ENCODE measurements at regions not wholly inside any gene's neighbourhood (a gene's known extent, or its start where the extent isn't known, plus 50 kb on each side); places are given as distances from the start of the nearest gene placed in this dataset.

- no peak for DNase-seq
These were observed 132.8 kb upstream of the CRY1 start for GRCh38 chr12:107226126-107226525.

- no peak for DNase-seq
These were observed 134.7 kb upstream of the CRY1 start for GRCh38 chr12:107228076-107228475.

- no peak for DNase-seq
These were observed 136.5 kb upstream of the CRY1 start for GRCh38 chr12:107229827-107230226.

GRCh38 chr12:107231303-107231702, 138.0 kb upstream of the CRY1 start:
- no peak for DNase-seq

GRCh38 chr12:107233551-107233950, 140.2 kb upstream of the CRY1 start:
- no peak for DNase-seq

GRCh38 chr12:107235600-107235999, 142.3 kb upstream of the CRY1 start:
- no peak for DNase-seq

- no peak for DNase-seq
These were observed 143.6 kb upstream of the CRY1 start for GRCh38 chr12:107236824-107237511.

GRCh38 chr12:107238296-107238695, 144.9 kb upstream of the CRY1 start:
- no peak for DNase-seq

GRCh38 chr12:107241411-107241810, 148.1 kb upstream of the CRY1 start:
- DNase-seq: no peak

GRCh38 chr12:107242189-107242588, 148.8 kb upstream of the CRY1 start:
- no peak for DNase-seq

GRCh38 chr12:107243341-107243740, 150.0 kb upstream of the CRY1 start:
- no peak for DNase-seq

GRCh38 chr12:107244584-107244983, 151.2 kb upstream of the CRY1 start:
- DNase-seq: no peak

- DNase-seq: no peak
These were observed 154.3 kb upstream of the CRY1 start for GRCh38 chr12:107247650-107248049.

GRCh38 chr12:107248187-107248586, 154.8 kb upstream of the CRY1 start:
- no peak for DNase-seq

- no peak for DNase-seq
These were observed 157.9 kb upstream of the CRY1 start for GRCh38 chr12:107251288-107251687.

- no peak for DNase-seq
These were observed 160.0 kb upstream of the CRY1 start for GRCh38 chr12:107253361-107253760.

GRCh38 chr12:107254258-107254856, 161.0 kb upstream of the CRY1 start:
- DNase-seq: no peak

- no peak for DNase-seq
These were observed 165.4 kb upstream of the CRY1 start for GRCh38 chr12:107258780-107259179.

GRCh38 chr12:107263980-107264379, 170.6 kb upstream of the CRY1 start:
- DNase-seq: no peak

GRCh38 chr12:107264667-107265066, 171.3 kb upstream of the CRY1 start:
- DNase-seq: no peak

GRCh38 chr12:107267604-107268003, 174.3 kb upstream of the CRY1 start:
- DNase-seq: no peak

GRCh38 chr12:107271523-107271922, 178.2 kb upstream of the CRY1 start:
- DNase-seq: no peak

GRCh38 chr12:107275530-107275929, 182.2 kb upstream of the CRY1 start:
- no peak for DNase-seq

GRCh38 chr12:107277855-107278254, 184.5 kb upstream of the CRY1 start:
- DNase-seq: peak in 1 of 2 donors; percentile 1

GRCh38 chr12:107282628-107283027, 189.3 kb upstream of the CRY1 start:
- DNase-seq: no peak
